SKM-1 treated with dmso at 0.1 percent for 144 hours (cell line): ENCODE measurements at regions not wholly inside any gene's neighbourhood (a gene's known extent, or its start where the extent isn't known, plus 50 kb on each side); places are given as distances from the start of the nearest gene placed in this dataset.
A peak's percentile ranks its signal among the peaks of the same experiment; 100 is the strongest.
"Not testable (repeated sequence)": the region's sequence is repeated elsewhere in the genome, so short reads cannot be mapped to it uniquely, and the experiment has no call there.

Source experiments
- DNase-seq: peaks from one replicate; lab custom pipeline; 2025; ENCODE audit not compliant: unreplicated experiment; lab: John Stamatoyannopoulos, UW

DNA sequence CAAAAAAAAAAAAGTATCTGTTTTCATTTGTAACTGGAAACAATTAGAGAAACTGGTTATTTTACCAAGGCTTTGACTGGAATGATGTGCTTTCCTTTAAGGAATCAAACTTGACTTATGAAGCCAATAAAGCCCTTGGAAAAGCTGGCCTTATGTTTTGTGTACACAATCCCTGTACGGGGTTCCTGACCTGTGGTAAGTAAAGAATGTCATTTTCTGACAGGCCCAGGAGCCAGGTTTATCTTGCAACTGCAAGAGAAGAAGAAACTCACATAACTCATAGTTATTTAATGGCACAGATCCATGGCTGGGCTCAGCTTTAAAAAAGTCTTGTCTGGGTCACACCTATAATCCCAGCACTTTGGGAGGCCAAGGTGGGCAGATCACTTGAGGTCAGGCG lies 235.9 kb upstream of the RAI14 start:
- not testable (repeated sequence) for DNase-seq

DNA sequence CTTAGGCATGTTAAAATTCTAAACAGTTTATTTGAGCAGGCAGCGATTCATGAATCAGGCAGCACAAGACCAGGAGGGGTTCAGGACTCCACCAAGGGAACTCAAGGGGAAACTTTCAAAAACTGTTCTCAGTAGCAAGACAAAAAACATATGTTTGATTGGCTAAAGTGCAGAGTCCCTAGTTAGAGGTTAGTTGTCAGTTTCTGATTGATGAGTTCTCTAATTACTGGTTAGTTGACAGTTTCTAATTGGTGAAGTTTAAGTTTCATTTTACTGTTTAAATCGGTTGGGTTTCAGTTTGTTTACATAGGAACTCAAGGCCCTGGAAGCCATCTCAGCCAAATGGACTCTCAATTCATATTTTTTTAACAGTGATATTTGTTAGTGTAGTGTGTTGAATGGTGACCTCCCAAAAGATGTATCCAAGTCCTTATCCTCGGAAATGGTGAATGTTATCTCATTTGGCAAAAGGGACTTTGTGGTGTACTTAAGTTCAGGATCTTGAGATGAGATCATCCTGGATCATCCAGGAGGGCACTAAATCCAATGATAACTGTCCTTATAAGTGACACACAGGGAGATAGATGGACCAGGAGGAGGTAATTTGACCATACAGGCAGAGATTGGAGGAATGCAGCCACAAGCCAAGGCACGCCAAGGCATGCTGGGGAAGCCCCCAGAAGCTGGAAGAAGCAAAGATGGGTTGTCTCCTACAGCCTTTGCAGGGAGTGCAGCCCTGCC lies 219.2 kb upstream of the RAI14 start:
- DNase-seq: no peak

DNA sequence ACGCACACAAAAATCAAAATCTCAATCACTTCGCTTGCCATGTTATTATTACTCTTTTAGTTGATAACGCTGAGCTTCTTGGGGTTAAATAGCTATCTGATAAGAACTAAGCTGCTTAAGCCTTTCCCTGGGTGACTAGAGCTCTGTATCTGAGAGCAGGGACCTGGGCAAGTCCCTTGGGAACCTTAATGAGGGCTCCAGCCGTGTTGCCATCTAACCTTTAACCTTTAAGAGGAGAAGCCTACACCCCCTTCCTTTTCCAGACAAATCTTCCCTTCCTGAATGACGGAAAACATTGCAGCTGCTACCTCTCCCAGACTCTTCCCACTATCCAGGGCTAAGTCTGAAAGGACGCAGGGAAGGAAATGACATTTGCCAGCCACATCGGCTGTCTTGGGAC lies 216.5 kb upstream of the RAI14 start:
- DNase-seq: no peak

DNA sequence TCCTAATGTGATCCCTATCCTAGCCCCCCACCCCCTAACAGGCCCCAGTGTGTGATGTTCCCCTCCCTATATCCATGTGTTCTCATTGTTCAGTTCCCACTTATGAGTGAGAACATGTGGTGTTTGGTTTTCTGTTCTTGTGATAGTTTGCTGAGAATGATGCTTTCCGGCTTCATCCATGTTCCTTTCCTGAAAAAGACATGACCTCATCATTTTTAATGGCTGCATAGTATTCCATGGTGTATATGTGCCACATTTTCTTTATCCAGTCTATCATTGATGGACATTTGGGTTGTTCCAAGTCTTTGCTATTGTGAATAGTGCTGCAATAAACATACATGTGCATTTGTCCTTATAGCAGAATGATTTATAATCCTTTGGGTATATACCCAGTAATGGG lies 214.4 kb upstream of the RAI14 start:
- DNase-seq: not testable (repeated sequence)

DNA sequence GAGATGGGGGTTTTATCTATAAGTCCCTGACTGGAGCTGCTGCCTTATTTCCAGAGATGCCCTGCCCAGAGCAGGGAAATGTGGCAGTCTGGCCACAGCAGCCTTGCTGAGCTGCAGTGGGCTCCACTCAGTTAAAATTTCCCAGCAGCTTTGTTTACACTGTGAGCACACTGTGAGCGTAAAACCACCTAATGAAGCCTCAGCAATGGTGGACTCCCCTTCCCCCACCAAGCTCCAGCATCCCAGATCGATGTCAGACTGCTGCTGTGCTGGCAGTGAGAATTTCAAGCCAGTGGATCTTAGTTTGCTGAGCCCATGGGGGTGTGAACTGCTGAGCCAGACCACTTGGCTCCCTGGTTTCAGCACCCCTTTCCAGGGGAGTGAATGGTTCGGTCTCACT lies 208.7 kb upstream of the RAI14 start:
- no peak for DNase-seq

DNA sequence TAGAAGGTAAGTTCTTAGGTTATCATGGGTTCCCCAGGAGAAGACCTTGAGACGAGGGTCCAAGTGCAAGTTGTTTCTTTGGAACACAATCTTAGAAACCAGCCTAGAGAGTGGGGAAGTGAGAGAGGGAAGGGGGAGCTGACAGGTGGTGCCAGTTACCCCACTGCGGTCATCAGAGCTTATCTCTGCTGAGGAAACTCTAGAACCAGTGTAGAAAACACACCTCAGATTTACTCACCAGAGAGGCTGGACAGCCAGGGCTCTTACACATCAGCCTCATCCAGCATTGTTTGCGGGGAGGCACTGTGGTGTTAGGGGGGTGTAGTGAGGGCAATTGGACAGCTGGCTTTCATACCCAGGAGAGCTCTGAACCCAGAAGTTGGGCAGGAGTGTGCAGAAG lies 206.5 kb upstream of the RAI14 start:
- no peak for DNase-seq

DNA sequence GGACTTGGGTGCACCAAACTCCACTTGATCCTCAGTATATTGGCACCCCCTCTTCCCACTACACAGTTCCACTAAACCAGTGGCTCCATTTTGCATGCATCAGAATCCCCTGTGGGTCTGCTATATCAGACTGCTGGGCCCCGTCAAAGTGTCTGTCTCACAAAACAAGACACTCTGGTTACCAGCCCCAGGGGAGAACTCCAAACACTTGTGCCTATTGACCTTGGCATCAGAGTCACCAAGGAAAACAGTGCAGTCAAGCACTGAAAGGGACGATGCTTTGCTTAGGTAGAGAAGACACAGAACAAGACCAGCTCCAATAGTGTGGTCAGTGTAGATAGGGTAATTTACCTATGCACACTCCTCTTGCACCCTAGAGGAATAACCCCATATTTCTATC lies 205.8 kb upstream of the RAI14 start:
- no peak for DNase-seq

DNA sequence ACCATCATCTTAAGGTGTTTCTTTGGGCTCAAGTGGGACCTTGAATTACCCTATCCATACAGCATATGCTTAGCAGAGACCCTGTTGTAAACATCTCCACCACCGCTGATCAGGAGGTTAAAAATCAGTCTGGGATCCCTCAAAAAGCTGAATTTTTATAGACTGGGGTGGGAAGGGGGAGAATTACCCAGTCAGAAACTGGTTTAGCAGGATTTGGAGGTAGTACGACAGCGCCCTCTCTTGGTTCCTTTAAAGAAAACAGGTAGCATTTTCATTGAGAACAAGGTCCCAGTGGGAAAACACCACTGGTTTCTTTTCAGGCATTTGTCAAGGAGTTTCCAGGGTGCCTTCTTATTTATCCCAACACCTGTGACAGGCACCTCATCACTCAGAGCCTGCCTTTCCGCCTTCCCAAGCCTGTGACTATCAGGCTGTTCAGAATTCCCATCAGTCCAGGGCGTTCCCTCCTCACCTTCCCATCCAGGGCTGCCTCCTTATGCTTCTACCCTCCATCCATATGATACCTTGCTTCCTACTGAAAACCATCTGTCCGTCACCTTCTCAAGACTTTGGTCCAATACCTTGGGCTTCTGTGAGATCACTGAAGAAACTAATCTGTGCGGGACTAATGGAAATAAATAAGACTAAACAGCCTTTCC lies 203.8 kb upstream of the RAI14 start:
- DNase-seq: no peak

DNA sequence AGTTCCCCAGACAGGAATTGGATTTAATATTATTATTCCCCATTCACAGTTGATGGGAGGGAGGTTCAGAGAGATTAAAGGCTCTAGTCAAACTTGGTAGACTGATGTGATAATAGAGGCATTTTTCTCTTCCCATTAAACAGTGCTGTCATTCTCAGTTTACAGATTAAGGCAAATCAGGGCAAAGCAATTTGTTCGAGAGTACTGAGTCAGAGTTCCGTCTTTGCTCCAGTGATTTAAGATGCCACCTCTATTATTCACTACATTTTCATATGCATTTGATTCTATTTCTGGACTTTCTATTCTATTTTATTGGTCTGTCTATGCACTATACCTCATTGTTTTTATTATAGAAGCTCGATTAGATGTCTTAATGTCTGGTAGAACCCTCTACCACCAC lies 201.0 kb upstream of the RAI14 start:
- DNase-seq: no peak

DNA sequence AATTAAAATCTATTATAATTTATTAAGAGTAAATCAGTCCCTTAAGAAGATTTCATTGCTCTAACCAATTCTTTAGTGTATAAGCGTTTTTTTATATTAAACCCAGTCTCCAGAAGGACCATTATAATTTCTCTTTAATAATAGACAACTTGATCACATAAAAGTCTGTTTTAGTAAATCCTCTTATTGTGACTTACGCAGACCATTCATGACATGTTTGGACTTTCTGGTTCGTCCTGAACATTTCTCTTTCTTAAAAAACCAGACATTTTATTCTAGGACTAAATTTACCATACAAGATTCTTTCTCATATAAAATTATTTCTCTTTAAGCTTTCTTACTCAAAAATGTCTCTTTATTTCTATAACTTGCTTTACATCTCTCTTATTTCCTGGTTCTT lies 196.2 kb upstream of the RAI14 start:
- no peak for DNase-seq

DNA sequence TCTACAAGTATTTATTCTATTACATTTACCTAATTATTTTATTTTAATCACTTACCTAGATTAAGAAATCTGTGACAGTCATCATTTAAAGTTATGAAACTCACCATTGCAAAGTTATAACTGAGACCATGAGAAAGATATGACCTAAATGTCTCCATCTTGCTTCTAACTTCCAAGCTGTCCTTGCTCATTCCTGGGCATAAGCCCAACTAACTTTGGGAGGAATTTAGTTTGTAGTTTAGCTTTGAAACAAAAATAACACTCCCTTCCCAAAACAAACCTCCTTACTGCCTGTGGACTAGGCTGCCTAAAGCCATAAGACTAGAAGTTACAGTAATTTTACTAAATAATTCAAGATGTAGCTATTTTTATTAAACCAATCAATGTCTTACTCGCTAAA lies 195.6 kb upstream of the RAI14 start:
- DNase-seq: no peak

DNA sequence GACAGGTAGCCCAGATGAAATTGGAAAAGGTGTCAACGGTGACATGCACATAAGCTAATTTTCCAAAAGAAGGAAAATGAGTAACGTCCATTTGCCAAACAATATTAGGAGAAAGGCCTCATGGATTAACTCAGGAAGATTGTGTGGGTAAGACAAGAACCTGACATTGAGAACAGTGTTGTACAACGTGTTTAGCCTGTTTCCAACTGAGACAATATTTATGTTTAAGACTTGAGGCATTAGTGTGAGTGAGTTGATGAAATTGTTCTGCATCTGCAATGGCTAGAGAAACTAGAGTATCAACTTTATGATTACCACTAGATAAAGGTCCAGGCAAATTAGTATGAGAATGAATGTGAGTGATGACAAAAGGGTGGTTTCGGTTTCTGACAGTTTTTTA lies 191.3 kb upstream of the RAI14 start:
- DNase-seq: no peak

DNA sequence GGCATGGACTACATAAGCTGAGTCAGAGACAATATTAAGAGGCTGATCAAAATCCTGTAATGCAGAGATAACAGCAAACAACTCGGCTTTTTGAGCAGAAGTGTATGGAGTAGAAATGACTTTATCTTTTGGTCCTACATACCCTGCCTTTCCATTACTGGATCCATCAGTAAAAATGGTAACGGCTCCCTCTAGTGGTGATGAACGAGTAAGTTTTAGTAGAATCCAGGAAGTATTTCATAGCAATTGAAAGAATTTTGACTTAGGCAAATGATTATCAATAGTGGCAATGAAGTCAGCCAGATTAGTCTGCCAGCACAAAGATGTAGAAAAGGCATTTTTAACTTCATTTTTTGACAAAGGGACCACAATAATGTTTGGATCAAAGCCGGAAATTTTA lies 190.8 kb upstream of the RAI14 start:
- DNase-seq: peak; percentile 21

DNA sequence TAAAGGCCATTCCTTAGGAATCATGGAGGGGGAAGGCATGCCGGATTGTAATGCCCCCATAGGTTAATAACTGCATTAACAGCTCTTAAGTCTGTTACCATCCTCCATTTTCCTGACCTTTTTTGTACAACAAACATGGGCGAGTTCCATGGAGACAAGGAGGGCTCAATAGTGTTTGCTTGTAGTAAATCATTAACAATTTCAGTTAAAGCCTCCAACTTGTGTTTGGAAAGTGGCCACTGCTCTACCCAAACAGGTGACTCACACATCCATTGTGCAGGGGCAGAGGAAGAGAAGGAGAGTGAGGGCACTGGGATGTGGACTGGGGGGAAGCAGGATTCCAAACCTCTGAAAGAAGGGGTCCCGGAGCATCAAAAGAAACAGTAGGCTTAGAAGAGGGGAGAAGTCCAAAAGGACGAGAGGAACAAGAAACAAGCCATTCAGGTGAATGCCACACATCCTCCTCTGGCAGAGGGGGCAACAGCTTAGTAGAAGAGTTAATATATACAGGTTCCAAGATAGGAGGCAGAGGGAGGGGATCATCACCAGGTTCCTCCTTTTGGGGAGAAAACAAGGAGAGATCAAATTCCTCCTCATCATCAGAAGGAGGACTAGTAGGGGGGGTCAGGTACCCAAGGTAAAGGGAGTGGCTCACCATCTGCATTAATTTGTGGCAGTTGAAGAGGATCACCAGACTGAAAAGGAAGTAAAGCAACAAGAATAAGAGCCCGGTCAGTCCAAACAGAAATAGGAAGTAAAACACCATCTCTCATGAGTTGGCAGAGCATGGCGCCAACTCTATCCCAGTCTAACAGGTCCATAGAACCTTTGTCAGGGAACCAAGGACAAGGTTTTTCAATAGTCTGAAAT lies 189.4 kb upstream of the RAI14 start:
- DNase-seq: not testable (repeated sequence)

DNA sequence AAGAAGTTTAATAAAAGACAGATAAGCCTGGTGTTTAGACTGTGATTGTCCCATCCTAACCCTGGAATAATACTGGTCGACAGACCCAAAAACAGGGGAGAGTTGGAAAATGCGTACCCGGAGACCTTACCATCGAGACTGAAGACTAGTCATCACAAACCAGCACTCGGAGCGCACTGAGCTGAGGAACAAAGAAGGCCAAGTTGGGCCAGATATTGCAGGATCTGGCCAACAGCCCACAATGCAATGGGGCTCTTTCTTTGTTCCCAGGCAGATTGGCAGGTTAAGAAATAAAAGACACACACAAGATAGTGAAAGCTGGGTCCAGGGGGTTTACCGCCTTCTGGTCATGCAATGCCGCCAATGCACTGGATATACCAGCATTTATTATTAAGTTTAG lies 188.7 kb upstream of the RAI14 start:
- DNase-seq: no peak

DNA sequence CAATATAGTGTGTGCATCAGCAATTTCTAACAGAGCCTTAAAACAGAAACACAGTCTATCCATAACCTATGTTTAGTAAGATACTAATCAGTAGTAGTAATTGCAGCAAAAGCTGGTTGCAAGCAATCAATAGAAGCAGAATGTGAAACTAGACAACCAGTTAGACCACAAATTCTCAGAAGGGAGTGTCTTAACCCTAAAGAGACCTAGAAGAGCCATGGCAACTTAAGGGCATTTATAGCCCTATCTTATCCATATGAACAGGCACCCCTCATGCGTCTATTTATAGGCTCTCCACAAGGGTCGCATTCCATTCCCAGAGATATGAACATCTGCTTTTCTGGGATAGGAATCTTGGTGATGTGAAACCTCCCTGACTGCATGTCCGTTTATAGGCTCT lies 188.1 kb upstream of the RAI14 start:
- not testable (repeated sequence) for DNase-seq

DNA sequence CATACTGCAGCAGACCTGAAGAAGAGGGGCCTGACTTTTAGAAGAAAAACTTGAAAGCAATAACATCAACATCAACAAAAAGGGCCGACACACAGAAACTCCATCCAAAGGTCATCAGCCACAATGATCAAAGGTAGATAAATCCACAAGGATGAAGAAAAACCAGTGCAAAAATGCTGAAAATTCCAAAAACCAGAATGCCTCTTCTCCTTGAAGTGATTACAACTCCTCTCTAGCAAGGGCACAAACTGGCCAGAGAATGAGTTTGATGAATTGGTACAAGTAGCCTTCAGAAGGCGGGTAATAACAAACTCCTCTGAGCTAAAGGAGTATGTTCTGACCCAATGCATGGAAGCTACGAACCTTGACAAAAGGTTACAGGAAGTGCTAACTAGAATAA lies 186.2 kb upstream of the RAI14 start:
- DNase-seq: no peak

DNA sequence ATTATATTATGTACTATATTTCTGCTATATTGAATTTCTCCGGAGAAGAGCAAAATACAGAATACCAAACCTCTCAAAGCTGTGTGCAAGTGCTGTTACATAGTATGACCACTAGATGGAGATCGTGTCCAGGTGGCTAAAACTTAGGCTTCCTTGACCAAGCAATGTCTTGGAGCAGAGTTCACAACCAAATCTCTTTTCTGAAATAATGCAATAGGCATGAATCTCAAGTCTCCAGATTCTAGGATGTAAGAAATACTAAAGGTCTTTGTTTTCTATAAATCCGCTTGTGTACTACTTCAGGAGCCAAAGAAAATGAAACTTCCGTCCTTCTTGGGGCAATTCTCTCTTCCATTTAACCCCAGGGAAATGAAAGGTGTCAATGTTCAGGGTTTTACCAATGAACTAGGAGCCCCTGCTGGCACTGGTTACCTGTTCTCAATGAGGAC lies 181.5 kb upstream of the RAI14 start:
- DNase-seq: peak; percentile 42

DNA sequence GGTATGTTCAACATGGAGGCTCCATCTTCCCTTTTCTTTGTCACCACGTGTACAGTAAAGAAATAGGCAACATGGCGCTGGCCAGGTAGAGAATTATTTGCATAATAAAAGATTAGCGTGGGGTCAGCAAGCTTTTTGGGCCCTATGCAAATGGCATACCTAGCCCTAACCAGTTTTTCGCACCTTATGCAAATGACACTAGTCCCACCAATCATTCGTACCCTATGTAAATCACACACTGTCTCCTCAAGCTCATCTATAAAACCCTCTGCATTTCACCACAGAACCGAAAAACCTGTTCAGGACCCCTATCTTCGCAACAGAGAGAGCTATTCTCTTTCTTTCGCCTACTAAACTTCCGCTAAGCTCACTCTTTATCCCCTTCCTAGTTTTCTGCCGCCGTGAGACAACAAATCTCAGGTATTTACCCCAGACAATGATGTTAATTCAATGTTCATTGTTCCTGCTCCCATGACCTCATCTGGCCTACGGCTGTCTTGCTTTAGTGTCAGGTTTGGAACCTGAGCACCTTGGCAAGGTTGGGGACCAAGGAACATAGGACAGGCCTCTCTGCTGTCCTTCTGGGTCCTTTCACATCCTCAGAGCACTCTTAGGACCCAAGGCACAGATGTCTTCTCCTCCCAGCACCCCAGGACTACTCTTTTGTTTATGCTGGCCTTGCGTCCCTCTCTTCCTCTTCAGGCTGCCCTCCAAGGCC lies 180.7 kb upstream of the RAI14 start:
- DNase-seq: no peak

DNA sequence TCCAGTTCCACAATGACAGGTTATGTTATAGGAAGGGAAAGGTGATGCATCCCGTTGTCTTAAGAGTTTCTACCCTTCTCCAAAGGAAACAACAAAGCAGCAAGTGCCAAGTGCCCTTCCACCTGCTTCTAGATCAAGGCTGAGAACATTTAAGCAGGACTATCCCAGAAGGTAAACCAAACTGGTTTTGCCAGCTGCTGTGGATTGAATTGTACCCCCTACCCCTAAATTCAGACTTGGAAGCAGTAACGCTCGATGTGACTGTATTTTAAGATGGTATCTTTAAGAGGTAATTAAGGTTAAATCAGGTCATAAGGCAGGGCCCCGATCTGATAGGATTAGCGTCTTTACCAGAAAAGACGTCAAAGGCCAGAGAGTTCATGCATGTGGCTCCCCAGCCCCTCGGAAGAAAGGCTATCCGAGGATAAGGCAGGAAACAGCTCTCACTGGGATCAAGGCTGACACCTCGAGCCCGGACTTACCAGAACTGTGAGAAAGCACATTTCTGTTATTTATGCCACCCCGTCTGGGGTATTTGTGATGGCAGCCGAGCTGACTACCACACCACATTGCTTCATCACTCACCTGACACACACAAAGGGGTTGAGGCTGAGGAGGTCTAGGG lies 179.1 kb upstream of the RAI14 start:
- DNase-seq: no peak
